Activated T-helper 9 cell treated with anti-CD3 and anti-CD28 coated beads, Interleukin-2, amount 50 U/mL, for 16 hours (primary cell): ENCODE measurements at regions not wholly inside any gene's neighbourhood (a gene's known extent, or its start where the extent isn't known, plus 50 kb on each side); places are given as distances from the start of the nearest gene placed in this dataset.

Experiments
- DNase-seq: peaks from one replicate; pipeline ENCODE4 v3.0.0-alpha.2; 2020; ENCODE audit warnings: low read depth

DNA sequence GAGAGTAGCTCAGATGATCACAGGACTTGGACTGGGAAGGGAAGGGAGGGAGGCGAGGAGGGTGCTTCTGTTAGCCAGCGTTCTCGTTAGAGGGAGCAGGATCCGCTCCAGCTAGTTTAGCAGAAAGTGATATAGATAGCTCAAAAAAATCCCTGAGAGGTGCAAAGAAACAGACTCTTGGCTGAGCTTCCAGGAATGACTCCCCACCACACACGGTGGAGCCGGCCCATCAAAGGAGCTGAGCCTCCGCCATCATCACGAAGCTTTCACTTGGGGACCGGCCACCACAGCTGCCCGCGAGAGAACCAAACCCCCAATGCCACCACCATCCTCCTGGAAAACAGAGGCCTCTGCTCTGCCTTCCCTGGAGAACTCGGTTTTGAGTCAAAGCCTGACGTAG, 124.6 kb upstream of the BCL2L14 start:
- DNase-seq, result no peak

- no peak for DNase-seq
Observed at GRCh38 chr12:11947213-11947612, 123.5 kb upstream of the BCL2L14 start.

GRCh38 chr12:11949738-11950411, 120.9 kb upstream of the BCL2L14 start:
- DNase-seq, result no peak

GRCh38 chr12:11951209-11951608, 119.5 kb upstream of the BCL2L14 start:
- no peak for DNase-seq

DNA sequence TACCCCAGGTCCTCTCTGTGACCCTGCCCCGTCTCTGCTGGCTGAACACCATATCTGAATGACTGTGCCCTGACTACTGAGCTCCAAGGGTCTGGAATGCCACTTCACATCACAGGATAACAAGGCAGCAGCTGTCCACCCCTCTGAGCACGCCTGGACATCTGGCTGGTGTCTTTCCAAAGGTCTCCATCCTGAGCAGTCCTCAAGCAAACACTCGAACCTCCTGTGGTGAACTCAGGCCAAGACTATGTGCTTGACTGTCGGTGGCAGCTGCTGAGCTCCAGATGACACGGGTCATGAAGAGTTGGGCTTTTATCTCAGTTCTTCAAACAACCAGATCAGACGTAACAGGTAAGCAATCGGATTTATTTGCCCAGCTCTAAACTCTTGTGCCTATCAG, 117.2 kb upstream of the BCL2L14 start:
- no peak for DNase-seq

DNA sequence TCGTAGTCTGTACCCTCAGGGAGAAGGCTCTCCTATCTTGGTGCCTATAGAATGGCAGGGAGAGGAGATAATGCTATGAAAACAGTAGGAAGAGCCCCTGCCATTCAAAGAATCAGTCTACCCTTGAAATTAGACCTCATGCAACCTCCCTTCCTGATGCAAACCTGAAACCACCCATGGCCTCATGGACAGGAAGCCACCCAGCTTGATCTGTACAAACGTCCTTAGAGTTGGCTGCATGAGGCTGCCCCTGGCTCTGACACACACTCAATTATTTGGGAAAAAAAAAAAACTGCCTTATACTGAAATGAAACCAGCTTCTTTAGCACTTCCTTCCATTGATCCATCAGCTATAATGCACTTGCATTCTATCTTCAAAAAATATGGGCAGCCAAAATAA, 116.6 kb upstream of the BCL2L14 start:
- DNase-seq, result no peak

DNA sequence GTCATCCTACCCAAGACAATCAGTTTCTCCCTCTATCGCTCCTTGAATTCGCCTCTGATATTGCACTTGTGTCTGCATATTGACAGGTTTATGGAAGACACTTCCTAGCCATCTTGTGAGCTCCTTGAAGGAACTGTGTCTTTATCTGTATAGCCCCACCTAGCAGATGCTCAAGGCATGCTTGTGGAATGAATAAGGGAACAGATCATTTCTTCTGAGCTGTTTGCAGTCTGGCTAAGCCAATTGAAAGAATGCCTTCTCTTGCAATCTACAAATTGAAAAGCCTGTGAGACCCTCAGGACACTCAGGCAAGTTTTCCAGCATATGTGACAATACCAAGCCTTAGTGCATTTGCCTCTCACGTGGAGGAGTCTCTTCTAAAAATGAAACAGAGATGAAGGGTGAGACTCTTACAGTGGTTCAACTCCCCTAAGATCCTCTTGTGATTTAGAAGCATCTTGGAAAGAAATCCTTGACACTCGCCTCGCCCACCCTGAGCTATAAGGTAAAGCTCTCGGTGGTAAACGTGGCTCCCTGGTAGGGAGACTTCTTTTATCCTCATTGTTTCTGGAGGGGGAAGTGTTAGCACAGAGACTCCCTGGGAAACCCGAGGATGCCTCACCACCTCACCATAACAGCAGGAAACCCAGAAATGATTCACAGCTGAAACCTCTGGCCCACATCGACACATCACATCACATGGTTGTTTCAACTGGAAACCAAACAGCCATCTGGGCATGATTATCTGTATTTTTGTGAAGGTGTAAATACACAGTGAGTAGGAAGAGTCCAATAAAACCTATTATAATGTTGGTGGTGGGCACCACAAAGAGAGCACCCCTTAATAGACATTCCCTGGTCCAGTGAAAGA, 112.3 kb upstream of the BCL2L14 start:
- peak; percentile 45 for DNase-seq

DNA sequence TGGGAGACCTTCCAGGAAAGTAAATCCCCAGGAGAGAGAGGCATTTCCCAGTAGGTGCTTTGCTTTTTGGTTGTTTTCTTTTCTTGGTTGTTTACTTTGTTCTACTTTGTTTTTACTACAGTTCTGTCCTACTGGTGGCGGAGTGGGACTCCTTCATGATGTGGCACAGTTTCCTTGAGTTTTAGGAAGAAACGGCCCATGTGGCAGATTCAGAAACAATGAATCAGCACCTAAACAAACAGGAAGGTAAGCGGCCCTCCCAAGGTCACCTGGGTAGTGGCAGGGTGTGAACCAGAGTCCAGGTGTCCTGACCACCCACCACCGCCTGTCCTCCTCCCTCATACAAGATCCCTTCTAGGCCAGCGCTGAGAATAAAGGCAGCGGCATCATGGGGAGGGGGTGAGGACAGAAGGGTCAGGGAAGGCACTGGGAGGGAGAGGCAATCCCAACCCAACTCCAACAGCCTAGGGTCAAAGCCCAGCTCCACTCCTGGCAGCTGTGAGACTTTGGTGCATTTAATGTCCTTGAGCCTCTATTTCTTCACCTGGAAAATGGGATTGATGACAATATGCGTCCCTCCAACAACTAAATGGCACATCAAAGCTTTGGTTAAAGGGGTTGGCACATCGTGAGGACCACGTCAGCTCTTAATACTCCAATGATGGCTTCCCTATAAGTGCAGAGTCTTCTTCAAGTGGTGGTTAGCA, 111.5 kb upstream of the BCL2L14 start:
- no peak for DNase-seq

DNA sequence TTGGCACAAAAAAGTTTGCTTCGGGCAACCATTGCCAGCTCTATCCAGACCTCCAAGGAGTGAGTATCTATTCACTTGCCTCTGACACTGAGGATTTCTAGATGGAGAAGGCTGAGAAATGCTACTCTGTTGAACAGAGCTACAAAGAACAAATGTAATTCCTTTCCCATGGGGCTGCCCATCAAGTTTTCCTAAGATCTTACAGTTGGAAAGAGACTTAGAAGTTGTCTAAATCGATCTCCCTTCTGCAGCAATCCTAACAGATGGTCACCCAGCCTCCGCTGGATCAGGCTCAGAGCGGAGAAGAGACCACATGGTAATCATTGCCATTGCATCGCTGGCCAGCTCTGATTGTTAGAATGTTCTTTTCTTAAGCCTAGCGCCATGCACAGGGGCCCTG, 110.1 kb upstream of the BCL2L14 start:
- no peak for DNase-seq

DNA sequence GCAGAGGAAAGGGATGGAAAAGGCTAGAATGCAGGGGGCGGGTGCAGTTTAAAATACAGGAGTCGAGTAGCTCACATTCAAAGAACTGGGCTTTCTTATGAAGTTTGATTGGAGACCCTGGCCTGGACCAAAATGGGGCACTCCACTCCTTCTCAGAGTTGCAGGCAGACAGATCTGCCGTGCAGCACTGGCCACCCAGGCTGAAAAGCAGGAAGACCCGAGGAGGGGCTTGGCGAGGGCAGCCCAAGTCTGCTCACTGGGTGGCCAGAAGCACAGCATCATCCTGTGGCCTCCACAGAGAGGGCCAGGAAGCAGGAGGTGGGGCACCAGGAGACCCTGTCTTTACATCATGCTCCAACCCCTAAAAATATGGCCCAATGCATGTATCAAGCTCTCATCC, 109.1 kb upstream of the BCL2L14 start:
- no peak for DNase-seq

DNA sequence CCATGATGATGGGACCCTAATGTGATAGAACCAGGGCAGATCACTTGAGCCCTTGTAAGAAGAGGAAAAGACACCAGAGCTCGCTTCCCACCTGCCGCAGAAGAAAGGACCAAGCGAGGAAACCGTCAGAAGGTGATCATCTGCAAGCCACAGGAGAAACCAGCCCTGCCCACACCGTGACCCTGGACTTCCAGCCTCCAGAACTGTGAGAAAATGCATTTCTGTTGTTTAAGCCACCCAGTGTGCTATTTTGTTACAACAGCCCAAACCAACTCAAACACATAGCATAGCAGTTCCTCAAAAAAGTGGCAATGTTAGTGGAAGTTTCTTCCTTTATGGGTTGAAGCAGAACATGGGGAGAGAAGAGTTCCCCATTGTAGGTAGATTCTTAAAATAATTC, 107.9 kb upstream of the BCL2L14 start:
- no peak for DNase-seq

GRCh38 chr12:11963841-11964471, 106.8 kb upstream of the BCL2L14 start:
- DNase-seq, result no peak

GRCh38 chr12:11965258-11965910, 105.4 kb upstream of the BCL2L14 start:
- DNase-seq, result no peak

DNA sequence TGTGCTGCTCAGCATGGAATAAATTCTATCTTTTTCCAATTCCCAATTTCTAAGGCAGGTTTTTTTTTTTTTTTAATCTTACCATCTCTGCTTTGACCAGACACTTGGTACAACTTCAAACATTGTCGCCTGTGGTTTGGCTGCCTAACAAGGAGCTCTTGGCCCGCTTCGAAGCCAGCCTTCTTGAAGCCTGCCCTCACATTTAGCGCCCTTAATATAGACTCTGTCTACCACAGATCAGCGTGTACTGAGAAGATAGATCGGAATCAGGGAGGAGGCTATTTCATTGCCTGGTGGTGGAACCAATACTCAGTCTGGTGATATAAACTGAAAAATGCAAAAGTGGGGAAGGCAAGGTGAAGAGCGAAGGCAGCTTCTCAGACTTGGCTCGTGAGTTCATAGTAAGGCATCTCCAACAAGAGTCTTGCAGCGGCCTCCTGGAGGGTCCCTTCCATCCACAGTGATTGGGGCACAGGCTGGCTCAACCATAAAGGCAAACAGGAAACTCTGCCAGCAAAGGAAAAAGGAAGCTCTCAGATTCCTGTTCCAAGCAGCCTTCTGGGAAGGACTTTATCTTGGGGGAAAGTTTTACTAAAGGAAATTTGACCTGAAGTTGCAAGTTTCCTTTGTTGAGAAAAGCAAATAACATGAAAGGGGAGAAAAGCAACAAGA, 103.2 kb upstream of the BCL2L14 start:
- DNase-seq, result no peak

GRCh38 chr12:11968048-11968383, 102.7 kb upstream of the BCL2L14 start:
- DNase-seq, result no peak

DNA sequence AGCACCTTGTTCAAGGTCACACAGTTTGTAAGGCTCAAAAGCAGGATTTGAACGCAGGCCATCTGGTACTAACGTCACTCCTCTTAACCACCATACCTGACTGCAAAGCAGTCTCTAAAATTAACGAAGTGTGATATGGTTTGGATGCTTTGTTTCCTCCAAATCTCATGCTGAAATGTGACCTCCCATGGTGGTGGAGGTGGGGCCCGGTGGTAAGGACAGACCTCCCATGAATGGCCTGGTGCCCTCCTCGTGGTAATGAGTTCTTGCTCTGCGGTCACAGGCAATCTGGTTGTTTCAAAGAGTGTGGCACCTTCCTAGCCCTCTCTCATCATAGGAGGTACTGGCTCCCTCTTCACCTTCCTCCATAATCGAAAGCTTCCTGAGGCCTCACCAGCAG, 102.2 kb upstream of the BCL2L14 start:
- DNase-seq, result no peak

DNA sequence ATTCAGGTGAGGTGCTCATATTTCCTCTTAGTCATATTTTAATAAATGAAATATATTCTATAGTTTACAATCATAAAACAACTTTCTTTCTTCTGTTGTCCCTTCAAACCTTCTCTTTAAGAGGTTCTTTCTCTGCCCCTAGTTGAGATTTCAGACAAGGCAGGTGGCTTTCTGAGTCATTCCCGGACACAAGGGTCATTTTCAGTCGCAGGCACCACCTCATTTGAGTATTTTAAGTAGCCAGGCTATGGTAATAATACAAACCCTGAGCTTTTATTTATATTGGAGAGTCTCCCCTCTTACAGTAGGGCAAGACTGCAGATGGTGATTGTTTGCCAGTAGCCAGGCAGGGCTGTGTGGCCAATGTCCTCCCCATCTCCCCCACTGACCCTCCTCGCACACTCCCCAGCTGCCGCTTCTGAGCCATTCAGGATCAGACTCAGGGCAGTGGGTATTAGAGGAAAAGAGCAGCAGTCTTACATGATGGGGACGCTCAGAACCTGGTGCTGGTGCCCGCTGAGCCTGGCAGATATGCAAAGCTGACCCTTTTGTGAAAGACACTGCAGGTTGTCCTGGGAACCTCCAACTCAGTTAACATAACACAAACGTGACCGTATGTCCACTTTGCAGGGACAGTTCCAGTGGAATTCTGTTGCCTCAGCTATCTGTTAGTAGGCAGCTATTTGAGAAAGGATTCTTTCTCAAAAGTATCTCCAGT, 101.1 kb upstream of the BCL2L14 start:
- DNase-seq, result no peak

DNA sequence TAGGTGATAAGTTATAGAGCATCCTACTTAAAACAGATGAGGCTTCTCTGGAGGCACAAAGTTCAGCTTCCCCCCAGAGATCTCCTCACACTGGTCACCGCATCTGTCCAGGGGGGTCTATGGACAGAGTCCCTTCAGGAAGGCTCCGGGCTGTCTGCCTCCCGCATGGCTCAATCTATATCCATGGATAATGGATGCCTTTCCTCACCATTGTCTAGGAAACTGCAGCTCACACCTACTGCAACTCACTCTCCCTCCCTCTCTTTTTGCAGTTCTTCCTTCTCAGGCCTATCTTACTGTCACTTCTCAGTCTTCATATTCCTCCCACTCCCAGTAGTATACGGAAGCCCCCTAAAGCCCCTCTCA, 100.6 kb upstream of the BCL2L14 start:
- no peak for DNase-seq

- DNase-seq, result no peak
Observed at GRCh38 chr12:11973396-11973795, 97.3 kb upstream of the BCL2L14 start.

DNA sequence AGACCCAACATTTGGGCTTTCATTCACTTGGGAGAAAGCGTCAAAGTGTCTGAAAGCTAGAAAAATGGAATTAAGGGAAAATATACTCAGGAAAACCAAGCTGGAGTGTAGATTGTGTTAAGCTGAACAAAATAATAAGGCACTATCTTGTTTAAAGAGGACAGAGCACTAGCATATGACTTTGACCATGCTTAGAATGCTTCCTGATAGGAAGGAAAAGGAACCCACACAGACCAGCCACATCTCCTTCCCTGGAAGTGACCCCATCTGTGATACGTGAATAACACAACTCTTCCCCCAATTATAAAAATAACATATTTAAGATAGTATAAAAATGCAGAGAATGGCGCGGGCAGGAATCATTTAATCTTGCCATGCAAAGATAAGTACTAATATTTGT, 94.7 kb upstream of the BCL2L14 start:
- DNase-seq, result no peak
